Neural cell (in vitro differentiated cells): ENCODE measurements at regions not wholly inside any gene's neighbourhood (a gene's known extent, or its start where the extent isn't known, plus 50 kb on each side); places are given as distances from the start of the nearest gene placed in this dataset.

Source experiments
- CTCF ChIP-seq: fragments of 450-650 bp; IDR thresholded peaks from 2 replicates; pipeline ENCODE4 v1.5.1; 2014; ENCODE audit warnings: antibody characterized with exemption, mild to moderate bottlenecking, moderate library complexity; ENCODE audit not compliant: poor library complexity, severe bottlenecking
- EZH2 ChIP-seq: fragments of 200-600, 300-800 bp; shearing (Covaris generic), sonication (generic); IDR thresholded peaks from 2 replicates; pipeline ENCODE4 v1.6.1; 2014; ENCODE audit warnings: antibody characterized with exemption, low read length, borderline replicate concordance, mild to moderate bottlenecking; ENCODE audit not compliant: insufficient read depth, poor library complexity, severe bottlenecking
- MXI1 ChIP-seq: fragments of 450-650 bp; conservative IDR thresholded peaks from 2 replicates; pipeline ENCODE4 v1.6.1; 2014; ENCODE audit warnings: antibody characterized with exemption, mild to moderate bottlenecking; ENCODE audit not compliant: poor library complexity, severe bottlenecking
- POLR2AphosphoS5 ChIP-seq: IDR thresholded peaks from 2 replicates; pipeline ENCODE4 v1.6.1; 2012
- RAD21 ChIP-seq: fragments of 450-650 bp; conservative IDR thresholded peaks from 2 replicates; pipeline ENCODE4 v1.6.1; 2014; ENCODE audit warnings: antibody characterized with exemption, mild to moderate bottlenecking, moderate library complexity
- REST ChIP-seq: IDR thresholded peaks from 2 replicates; pipeline ENCODE4 v1.6.1; 2012; ENCODE audit warnings: borderline replicate concordance
- TAF1 ChIP-seq: IDR thresholded peaks from 2 replicates; pipeline ENCODE4 v1.6.1; 2012; ENCODE audit warnings: low read depth

GRCh38 chr10:78981257-78981969, 87.4 kb upstream of the ZMIZ1 start:
- TF ChIP-seq POLR2AphosphoS5 (no peak), REST (no peak), CTCF (no peak), EZH2 (no peak), RAD21 (no peak), TAF1 (no peak), MXI1 (no peak)
